ENCODE measurements at regions not wholly inside any gene's neighbourhood (a gene's known extent, or its start where the extent isn't known, plus 50 kb on each side); places are given as distances from the start of the nearest gene placed in this dataset.

- TF ChIP-seq CTCF (IDR thresholded peaks at IDR 0.05) (no peak), POLR2A (IDR thresholded peaks at IDR 0.05) (no peak), POLR2AphosphoS5 (IDR thresholded peaks at IDR 0.05) (no peak)
These were observed 63.6 kb upstream of the TNFSF18 start for GRCh38 chr1:173114346-173114745.
